Thymus (tissue), 11 donors: ENCODE measurements at regions not wholly inside any gene's neighbourhood (a gene's known extent, or its start where the extent isn't known, plus 50 kb on each side); places are given as distances from the start of the nearest gene placed in this dataset.

Experiments used
- DNase-seq, 9 donors: peaks; one replicate each; pipeline ENCODE4 v3.0.0-alpha.2; 2013; ENCODE audit warnings: low spot score in 9 of 9, low read depth in 6 of 9, missing footprints in 1 of 9
- H3K27ac ChIP-seq, 2 donors: one replicate each; pipeline ENCODE4 v1.5.1; 2013; ENCODE audit warnings: control low read depth in 1 of 2, low read depth in 1 of 2, low read length in 1 of 2, mild to moderate bottlenecking in 1 of 2, moderate library complexity in 1 of 2
- H3K27me3 ChIP-seq, 2 donors: one replicate each; pipeline ENCODE4 v1.5.1; 2013; ENCODE audit warnings: low read length in 1 of 2; ENCODE audit not compliant: control insufficient read depth in 2 of 2, insufficient read depth in 1 of 2
- H3K36me3 ChIP-seq, 2 donors: one replicate each; pipeline ENCODE4 v1.5.1; 2013; ENCODE audit warnings: low read length in 1 of 2, mild to moderate bottlenecking in 1 of 2, moderate library complexity in 1 of 2; ENCODE audit not compliant: control insufficient read depth in 2 of 2, insufficient read depth in 2 of 2
- H3K4me1 ChIP-seq, 2 donors: one replicate each; pipeline ENCODE4 v1.5.1; 2013; ENCODE audit warnings: low read length in 2 of 2; ENCODE audit not compliant: control insufficient read depth in 2 of 2, insufficient read depth in 2 of 2
- H3K4me3 ChIP-seq, 2 donors: one replicate each; pipeline ENCODE4 v1.5.1; 2013; ENCODE audit warnings: low read length in 2 of 2, control low read depth in 1 of 2, mild to moderate bottlenecking in 1 of 2
- H3K9me3 ChIP-seq, 2 donors: one replicate each; pipeline ENCODE4 v1.5.1; 2013; ENCODE audit warnings: low read length in 1 of 2, mild to moderate bottlenecking in 1 of 2; ENCODE audit not compliant: control insufficient read depth in 2 of 2, insufficient read depth in 1 of 2
- WGBS: extraction: QIAGEN DNeasy Blood & Tissue Kit; methylation state at CpG from one replicate; pipeline ENCODE4 v1.1.7; 2013; 5-methylcytosine and 5-hydroxymethylcytosine counted together
- donor health status: healthy.

- Histone ChIP-seq H3K27ac (no peak overlapping the region), H3K27me3 (no peaks in the 10 kb centered on the region), H3K4me1 (no peaks in the 10 kb centered on the region), H3K4me3 (no peak overlapping the region), H3K36me3 (no peaks in the 10 kb centered on the region), H3K9me3 (no peaks in the 10 kb centered on the region)
- WGBS = 78% methylated on average over 4 of the region's 4 CpGs
- DNase-seq = no peak
Measured at GRCh38 chr17:12485361-12485906, 180.3 kb upstream of the MYOCD start.

GRCh38 chr17:12489325-12489724 lies 176.4 kb upstream of the MYOCD start:
- H3K4me3 ChIP-seq = no peak overlapping the region
- no peaks in the 10 kb centered on the region for H3K36me3 ChIP-seq
- H3K4me1 ChIP-seq = no peaks in the 10 kb centered on the region
- 88% methylated on average over 3 of the region's 3 CpGs for WGBS
- no peaks in the 10 kb centered on the region for H3K27me3 ChIP-seq
- DNase-seq = no peak
- no peak overlapping the region for H3K27ac ChIP-seq
- no peaks in the 10 kb centered on the region for H3K9me3 ChIP-seq

DNA sequence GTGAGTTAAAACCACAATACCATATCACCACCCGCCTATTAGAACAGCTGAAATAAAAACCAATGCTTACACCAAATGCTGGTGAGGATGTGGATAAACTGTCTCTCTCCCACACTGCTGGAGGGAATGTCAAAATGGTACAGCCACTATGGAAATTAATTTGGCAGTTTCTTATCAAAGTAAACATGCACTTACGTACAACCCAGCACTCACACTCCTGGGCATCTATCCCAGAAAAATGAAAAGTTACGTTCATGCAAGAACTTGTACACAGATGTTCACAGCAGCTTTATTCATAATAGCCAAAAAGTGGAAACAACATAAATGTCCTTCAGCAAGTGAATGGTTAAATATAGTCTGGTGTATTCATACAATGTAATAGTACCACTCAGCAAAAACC lies 173.2 kb upstream of the MYOCD start:
- no peak overlapping the region for H3K4me3 ChIP-seq
- DNase-seq = no peak
- no peak overlapping the region for H3K27ac ChIP-seq
- no peaks in the 10 kb centered on the region for H3K9me3 ChIP-seq
- no peaks in the 10 kb centered on the region for H3K27me3 ChIP-seq
- H3K36me3 ChIP-seq = no peaks in the 10 kb centered on the region
- WGBS = 92% methylated on average over 3 of the region's 3 CpGs
- no peaks in the 10 kb centered on the region for H3K4me1 ChIP-seq

GRCh38 chr17:12505866-12506265 lies 159.8 kb upstream of the MYOCD start:
- Histone ChIP-seq H3K27me3 (no peaks in the 10 kb centered on the region), H3K9me3 (no peaks in the 10 kb centered on the region), H3K4me3 (no peak overlapping the region), H3K36me3 (no peaks in the 10 kb centered on the region), H3K27ac (no peak overlapping the region), H3K4me1 (no peaks in the 10 kb centered on the region)
- no peak for DNase-seq
- 85% methylated on average over 2 of the region's 2 CpGs for WGBS

- no peak for DNase-seq
- WGBS = 87% methylated on average over 9 of the region's 9 CpGs
- Histone ChIP-seq H3K27me3 (no peaks in the 10 kb centered on the region), H3K4me1 (no peaks in the 10 kb centered on the region), H3K9me3 (no peaks in the 10 kb centered on the region), H3K36me3 (no peaks in the 10 kb centered on the region), H3K27ac (no peak overlapping the region), H3K4me3 (no peak overlapping the region)
Measured at GRCh38 chr17:12507026-12507595, 158.6 kb upstream of the MYOCD start.

DNA sequence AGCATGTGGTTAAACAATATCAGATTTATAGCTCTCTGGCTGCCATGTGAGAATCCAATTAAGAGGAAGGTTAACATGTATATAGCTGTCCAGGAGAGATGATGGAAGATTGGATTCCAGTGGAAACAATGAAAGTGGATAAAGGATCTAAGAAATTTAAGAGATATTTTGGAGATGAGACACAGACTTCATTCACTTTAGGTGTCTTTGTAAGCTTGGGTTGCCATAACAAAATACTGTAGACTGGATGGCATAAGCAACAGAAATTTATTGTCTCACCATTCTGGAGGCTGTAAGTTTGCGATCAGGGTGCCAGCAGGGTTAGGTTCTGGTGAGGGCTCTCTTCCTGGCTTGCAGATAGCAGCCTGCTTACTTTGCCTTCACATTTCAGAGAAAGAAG lies 155.9 kb upstream of the MYOCD start:
- no peaks in the 10 kb centered on the region for H3K27me3 ChIP-seq
- no peaks in the 10 kb centered on the region for H3K9me3 ChIP-seq
- 92% methylated on average over 1 of the region's 1 CpG for WGBS
- H3K27ac ChIP-seq = no peak overlapping the region
- no peak overlapping the region for H3K4me3 ChIP-seq
- no peak for DNase-seq
- no peaks in the 10 kb centered on the region for H3K4me1 ChIP-seq
- H3K36me3 ChIP-seq = no peaks in the 10 kb centered on the region

DNA sequence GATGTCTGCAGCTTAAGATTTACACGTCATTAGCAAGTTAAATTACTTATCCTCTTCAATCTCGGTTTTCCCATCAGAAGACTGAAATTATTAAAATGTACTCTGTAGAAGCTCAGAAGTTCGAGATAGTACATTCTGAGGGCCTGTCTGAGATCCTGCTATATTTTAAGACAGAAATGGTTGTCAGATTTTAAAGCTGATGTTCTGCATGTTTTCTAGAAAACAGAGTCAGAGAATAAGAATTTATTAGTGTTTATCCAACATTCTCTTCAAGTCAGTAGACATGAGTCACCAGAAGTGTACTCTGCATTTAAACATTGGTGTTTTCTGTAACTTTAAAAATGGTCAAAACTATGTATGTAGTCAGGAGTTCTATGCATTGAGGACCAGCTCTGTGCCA lies 155.2 kb upstream of the MYOCD start:
- H3K27me3 ChIP-seq = no peaks in the 10 kb centered on the region
- WGBS = 86% methylated on average over 3 of the region's 3 CpGs

GRCh38 chr17:12512694-12513355 lies 152.9 kb upstream of the MYOCD start:
- Histone ChIP-seq H3K9me3 (no peaks in the 10 kb centered on the region), H3K27ac (no peak overlapping the region), H3K4me1 (no peaks in the 10 kb centered on the region), H3K27me3 (no peaks in the 10 kb centered on the region), H3K4me3 (no peak overlapping the region), H3K36me3 (no peaks in the 10 kb centered on the region)
- DNase-seq = no peak
- WGBS = 92% methylated on average over 4 of the region's 4 CpGs

More for the DNA sequence above, 155.2 kb upstream of the MYOCD start:
- H3K36me3 ChIP-seq = no peaks in the 10 kb centered on the region
- no peaks in the 10 kb centered on the region for H3K9me3 ChIP-seq
- DNase-seq = no peak
- H3K27ac ChIP-seq = no peak overlapping the region
- H3K4me1 ChIP-seq = no peaks in the 10 kb centered on the region
- H3K4me3 ChIP-seq = no peak overlapping the region

GRCh38 chr17:12514596-12514995 lies 151.1 kb upstream of the MYOCD start:
- WGBS = 95% methylated on average over 5 of the region's 5 CpGs

More at GRCh38 chr17:12514596-12514995, 151.1 kb upstream of the MYOCD start:
- no peaks in the 10 kb centered on the region for H3K9me3 ChIP-seq
- DNase-seq = no peak
- no peak overlapping the region for H3K27ac ChIP-seq
- no peaks in the 10 kb centered on the region for H3K4me1 ChIP-seq
- H3K36me3 ChIP-seq = no peaks in the 10 kb centered on the region
- no peaks in the 10 kb centered on the region for H3K27me3 ChIP-seq
- H3K4me3 ChIP-seq = no peak overlapping the region
